GM12878 (cell line): ENCODE measurements at regions not wholly inside any gene's neighbourhood (a gene's known extent, or its start where the extent isn't known, plus 50 kb on each side); places are given as distances from the start of the nearest gene placed in this dataset.

Source experiments
- ATAC-seq: fragments of 200-7000 bp; cut with Tn5 transposase; 3 replicates; pipeline ENCODE4 v1.9.1; 2020; ENCODE audit warnings: mild to moderate bottlenecking, moderate library complexity
- BruUV-seq: library from RNA; stranded (reverse); fragments of 400-500 nt; replicated peaks from 2 replicates; lab custom pipeline; 2021; lab: Mats Ljungman, UMichigan
- CTCF ChIA-PET: fragments of 300-600 bp; sonication (Branson Sonifier 250); formaldehyde crosslinking; extraction: SDS; loops from one replicate; lab custom pipeline; 2021; ENCODE audit warnings: inconsistent platforms; lab: Yijun Ruan, JAX
- POLR2A ChIA-PET: fragments of 350-600 bp; formaldehyde crosslinking; extraction: SDS; loops from one replicate; lab custom pipeline; 2021; ENCODE audit warnings: inconsistent platforms; lab: Charles Lee
- RAD21 ChIA-PET: fragments of 300-600 bp; sonication (Branson Sonifier 250); formaldehyde crosslinking; loops from one replicate; lab custom pipeline; 2023; ENCODE audit warnings: antibody characterized with exemption; ENCODE audit not compliant: unreplicated experiment; lab: Charles Lee
- SMC1A ChIA-PET: fragments of 300-600 bp; sonication (Branson Sonifier 250); formaldehyde crosslinking; loops from one replicate; lab custom pipeline; 2023; ENCODE audit not compliant: unreplicated experiment, uncharacterized antibody; lab: Charles Lee
- DNase-seq: peaks from one replicate; pipeline ENCODE4 v3.0.0-alpha.2; 2011; ENCODE audit warnings: low read depth, low spot score
- FAIRE-seq: peaks from 3 replicates; lab custom pipeline; 2011; peaks lifted over from hg19 to GRCh38; lab: Jason Lieb, UNC
- H2AFZ ChIP-seq: 2 replicates; pipeline ENCODE4 v1.6.0; 2011; ENCODE audit warnings: low read depth, low read length, control low read depth; ENCODE audit not compliant: control insufficient read depth
- H3K27ac ChIP-seq: 2 replicates; pipeline ENCODE4 v1.5.1; 2011; ENCODE audit warnings: control low read depth; ENCODE audit not compliant: control insufficient read depth, insufficient read depth
- H3K27me3 ChIP-seq, 2 experiments: replicated peaks in 1 of 2; 2 replicates each; pipeline versions ENCODE4 v1.6.0 to v1.6.1; 2011; ENCODE audit warnings: low read length in 1 of 2; ENCODE audit not compliant: control insufficient read depth in 2 of 2, insufficient read depth in 2 of 2
- H3K36me3 ChIP-seq, 2 experiments: 2 replicates each; pipeline ENCODE4 v1.5.1; 2011; ENCODE audit warnings: low read length in 1 of 2; ENCODE audit not compliant: control insufficient read depth in 2 of 2, insufficient read depth in 2 of 2
- H3K4me1 ChIP-seq: 2 replicates; pipeline ENCODE4 v1.6.1; 2011; ENCODE audit warnings: mild to moderate bottlenecking, low read length, moderate library complexity, mixed read lengths; ENCODE audit not compliant: control insufficient read depth, insufficient read depth
- H3K4me2 ChIP-seq: 2 replicates; pipeline ENCODE4 v1.6.0; 2011; ENCODE audit warnings: control low read depth; ENCODE audit not compliant: control insufficient read depth, insufficient read depth
- H3K4me3 ChIP-seq: fragments of 200-600 bp; sonication (generic); 2 replicates; pipeline ENCODE4 v1.5.1; 2016
- H3K79me2 ChIP-seq: 2 replicates; pipeline ENCODE4 v1.6.0; 2011; ENCODE audit warnings: low read length; ENCODE audit not compliant: control insufficient read depth, insufficient read depth
- H3K9ac ChIP-seq: 2 replicates; pipeline ENCODE4 v1.8.0; 2011; ENCODE audit warnings: low read length, control low read depth, mixed read lengths; ENCODE audit not compliant: control insufficient read depth, insufficient read depth
- H3K9me3 ChIP-seq: replicated peaks from 3 replicates; pipeline ENCODE4 v1.5.1; 2011; ENCODE audit warnings: mild to moderate bottlenecking, low read length; ENCODE audit not compliant: control insufficient read depth, insufficient read depth
- H4K20me1 ChIP-seq: 2 replicates; pipeline ENCODE4 v1.6.0; 2011; ENCODE audit not compliant: control insufficient read depth, insufficient read depth
- BCLAF1 ChIP-seq: fragments of 450-650 bp; IDR thresholded peaks from 2 replicates; pipeline ENCODE4 v1.6.1; 2017; ENCODE audit warnings: antibody characterized with exemption, mild to moderate bottlenecking, moderate library complexity
- BMI1 ChIP-seq: fragments of 450-650 bp; IDR thresholded peaks from 2 replicates; pipeline ENCODE4 v1.6.1; 2016; ENCODE audit warnings: mild to moderate bottlenecking, moderate library complexity, borderline replicate concordance
- CUX1 ChIP-seq: IDR thresholded peaks from 2 replicates; pipeline ENCODE4 v1.6.1; 2012; ENCODE audit warnings: improper control_type of control experiment, low read depth, low read length; ENCODE audit not compliant: insufficient replicate concordance
- ESRRA ChIP-seq: IDR thresholded peaks from 2 replicates; pipeline ENCODE4 v1.6.1; 2012; ENCODE audit warnings: mild to moderate bottlenecking, low read length, improper control_type of control experiment
- HDAC2 ChIP-seq: fragments of 200-600 bp; sonication (generic); IDR thresholded peaks from 2 replicates; pipeline ENCODE4 v1.6.1; 2017
- IRF3 ChIP-seq: fragments of 450-650 bp; IDR thresholded peaks from 2 replicates; pipeline ENCODE4 v1.6.1; 2014; ENCODE audit warnings: mild to moderate bottlenecking
- PKNOX1 ChIP-seq: fragments of 450-650 bp; IDR thresholded peaks from 2 replicates; pipeline ENCODE4 v1.6.1; 2016; ENCODE audit warnings: mild to moderate bottlenecking
- RAD51 ChIP-seq: fragments of 450-650 bp; IDR thresholded peaks from 2 replicates; pipeline ENCODE4 v1.6.1; 2016; ENCODE audit warnings: moderate library complexity, mild to moderate bottlenecking, inconsistent platforms
- RELA ChIP-seq: fragments of 450-650 bp; IDR thresholded peaks from 2 replicates; pipeline ENCODE4 v1.8.0; 2014; ENCODE audit warnings: borderline replicate concordance; ENCODE audit not compliant: partially characterized antibody
- TARDBP ChIP-seq: IDR thresholded peaks from 2 replicates; pipeline ENCODE4 v1.6.1; 2016; ENCODE audit warnings: borderline replicate concordance
- ZBTB33 ChIP-seq: fragments of 450-650 bp; IDR thresholded peaks from 2 replicates; pipeline ENCODE4 v1.6.1; 2017; ENCODE audit warnings: mild to moderate bottlenecking
- ZSCAN29 ChIP-seq: fragments of 450-650 bp; IDR thresholded peaks from 2 replicates; pipeline ENCODE4 v1.6.1; 2017; ENCODE audit warnings: mild to moderate bottlenecking, moderate library complexity
- ZZZ3 ChIP-seq: IDR thresholded peaks from 2 replicates; pipeline ENCODE4 v1.6.1; 2011; ENCODE audit warnings: low read depth; ENCODE audit not compliant: control insufficient read depth, insufficient read length
- WGBS: methylation state at CpG from one replicate; pipeline ENCODE4 v1.1.6; 2016; ENCODE audit warnings: low lambda C conversion rate; ENCODE audit not compliant: insufficient replicate concordance, insufficient coverage; ENCODE audit errors: missing lambda C conversion rate; 5-methylcytosine and 5-hydroxymethylcytosine counted together
- in situ Hi-C: fragments of 300-500 bp; cut with MboI; formaldehyde crosslinking; loops from 9 replicates; pipeline ENCODE4 v1.14.3; 2018; ENCODE audit warnings: mixed read lengths
- intact Hi-C: fragments of 100-400 bp; cut with micrococcal nuclease; formaldehyde crosslinking; loops from one replicate; pipeline ENCODE4 v1.14.2; 2022; ENCODE audit not compliant: unreplicated experiment

- intact Hi-C loops (no loop called here), in situ Hi-C loops (no loop called here)
- ATAC-seq = no peak
- H3K9ac ChIP-seq = no peak overlapping the region
- no peak for FAIRE-seq
- ChIA-PET CTCF (no interaction called here), POLR2A (no interaction called here), RAD21 (interaction anchor here (1.2 kb wide), 1 partner anchor 11 kb away, joined by 3 read pairs; no protein-coding TSS in a partner anchor), SMC1A (interaction anchor here (0.9 kb wide), 1 partner anchor 12 kb away, joined by 3 read pairs; no protein-coding TSS in a partner anchor)
- WGBS = 45% methylated on average over 3 of the region's 3 CpGs
- H3K79me2 ChIP-seq = no peaks in the 10 kb centered on the region
- no peak overlapping the region for H3K27ac ChIP-seq
- no peaks in the 10 kb centered on the region; the same call in 2 of the 3 replicates for H3K9me3 ChIP-seq
- no peaks in the 10 kb centered on the region for H3K4me1 ChIP-seq
- no peaks in the 10 kb centered on the region for H3K36me3 ChIP-seq
- no peak for DNase-seq
- H4K20me1 ChIP-seq = no peaks in the 10 kb centered on the region
- no TSS peak for BruUV-seq
- H3K27me3 ChIP-seq = no peaks in the 10 kb centered on the region
- H2AFZ ChIP-seq = no peak overlapping the region
- no peak overlapping the region for H3K4me3 ChIP-seq
- H3K4me2 ChIP-seq = no peak overlapping the region
- TF ChIP-seq RAD51 = no peak
- TF ChIP-seq BCLAF1 = no peak
- no peak for TF ChIP-seq ZSCAN29
- no peak for TF ChIP-seq BMI1
- TF ChIP-seq ESRRA = no peak
- no peak for TF ChIP-seq IRF3
- no peak for TF ChIP-seq ZZZ3
- no peak for TF ChIP-seq PKNOX1
- no peak for TF ChIP-seq RELA
- no peak for TF ChIP-seq TARDBP
- no peak for TF ChIP-seq HDAC2
- no peak for TF ChIP-seq CUX1
- TF ChIP-seq ZBTB33 = no peak
These were observed 289.2 kb downstream of the CLIC5 start for GRCh38 chr6:45726444-45726843.
